H1 (cell line): ENCODE measurements at regions not wholly inside any gene's neighbourhood (a gene's known extent, or its start where the extent isn't known, plus 50 kb on each side); places are given as distances from the start of the nearest gene placed in this dataset.

Source experiments
- CTCF ChIA-PET: fragments of 300-600 bp; sonication (Branson Sonifier 250); formaldehyde crosslinking; loops from one replicate; lab custom pipeline; 2021; ENCODE audit not compliant: partially characterized antibody; lab: Charles Lee
- POLR2A ChIA-PET: fragments of 300-600 bp; sonication (Branson Sonifier 250); formaldehyde crosslinking; loops from one replicate; lab custom pipeline; 2021; ENCODE audit warnings: inconsistent platforms; ENCODE audit not compliant: partially characterized antibody; lab: Charles Lee
- DNase-seq, 2 experiments: peaks; one replicate each; pipeline versions ENCODE4 v3.0.0 to v3.0.0-alpha.2; 2010 to 2022; ENCODE audit warnings: low spot score in 2 of 2, low read depth in 1 of 2, mixed read lengths in 1 of 2
- FAIRE-seq: peaks from 2 replicates; lab custom pipeline; 2011; peaks lifted over from hg19 to GRCh38; lab: Jason Lieb, UNC
- H2AFZ ChIP-seq: 2 replicates; pipeline ENCODE4 v1.8.1; 2012; ENCODE audit warnings: low read length, inconsistent platforms
- H2AK5ac ChIP-seq: 2 replicates; pipeline ENCODE4 v1.6.1; 2013; ENCODE audit warnings: low read depth, low read length
- H2BK120ac ChIP-seq: replicated peaks from 2 replicates; pipeline ENCODE3; 2013; ENCODE audit warnings: low read depth, low read length, inconsistent platforms
- H2BK12ac ChIP-seq: 2 replicates; pipeline ENCODE4 v1.6.1; 2013; ENCODE audit warnings: low read depth, low read length
- H2BK15ac ChIP-seq: 2 replicates; pipeline ENCODE4 v1.6.1; 2013; ENCODE audit warnings: low read length
- H2BK20ac ChIP-seq: 2 replicates; pipeline ENCODE4 v1.6.1; 2013; ENCODE audit warnings: low read length
- H2BK5ac ChIP-seq: 2 replicates; pipeline ENCODE4 v1.6.1; 2013; ENCODE audit warnings: low read depth, low read length
- H3K14ac ChIP-seq: 2 replicates; pipeline ENCODE4 v1.6.1; 2013; ENCODE audit warnings: inconsistent platforms; ENCODE audit not compliant: insufficient read length
- H3K18ac ChIP-seq: 2 replicates; pipeline ENCODE4 v1.6.1; 2013; ENCODE audit warnings: low read length; ENCODE audit errors: extremely low read depth
- H3K23ac ChIP-seq: 2 replicates; pipeline ENCODE4 v1.6.1; 2013; ENCODE audit warnings: inconsistent platforms; ENCODE audit not compliant: insufficient read length
- H3K23me2 ChIP-seq: 2 replicates; pipeline ENCODE4 v1.6.1; 2013; ENCODE audit warnings: low read depth, low read length
- H3K27ac ChIP-seq: 2 replicates; pipeline ENCODE4 v1.6.1; 2011; ENCODE audit warnings: low read depth, low read length, inconsistent platforms
- H3K27me3 ChIP-seq, 4 experiments: replicated peaks in 1 of 4; 1 replicate in 1 of 4; 2 replicates in 3 of 4; pipeline versions ENCODE4 v1.6.1 to v1.8.1; 2011 to 2013; ENCODE audit warnings: low read length in 3 of 4, mild to moderate bottlenecking in 3 of 4, inconsistent platforms in 2 of 4, mixed read lengths in 2 of 4, moderate library complexity in 1 of 4; ENCODE audit not compliant: control insufficient read depth in 3 of 4, insufficient read depth in 3 of 4; ENCODE audit errors: extremely low read depth in 1 of 4
- H3K36me3 ChIP-seq, 4 experiments: 2 replicates each; pipeline versions ENCODE4 v1.6.1 to v1.8.1; 2011 to 2013; ENCODE audit warnings: mild to moderate bottlenecking in 4 of 4, low read length in 3 of 4, moderate library complexity in 2 of 4, control low read depth in 1 of 4, inconsistent platforms in 1 of 4; ENCODE audit not compliant: insufficient read depth in 4 of 4, control insufficient read depth in 2 of 4
- H3K4ac ChIP-seq: replicated peaks from 2 replicates; pipeline ENCODE3; 2013; ENCODE audit warnings: low read length, low read depth, mixed read lengths, inconsistent platforms; ENCODE audit not compliant: insufficient read length
- H3K4me1 ChIP-seq, 4 experiments: replicated peaks in 1 of 4; 1 replicate in 1 of 4; 2 replicates in 3 of 4; pipeline versions ENCODE4 v1.6.1 to v1.8.1; 2011 to 2013; ENCODE audit warnings: low read length in 3 of 4, inconsistent platforms in 2 of 4, mixed read lengths in 1 of 4; ENCODE audit not compliant: insufficient read depth in 4 of 4, control insufficient read depth in 3 of 4
- H3K4me2 ChIP-seq, 2 experiments: 2 replicates each; pipeline versions ENCODE4 v1.6.1 to v1.8.1; 2011 to 2013; ENCODE audit warnings: low read depth in 2 of 2, low read length in 2 of 2, control low read depth in 1 of 2, inconsistent platforms in 1 of 2, mild to moderate bottlenecking in 1 of 2; ENCODE audit not compliant: insufficient read depth in 1 of 2
- H3K4me3 ChIP-seq, 4 experiments: fragments of 200-600, 300-600 bp in 1 of 4; sonication (generic), shearing (Covaris generic), sonication (Bioruptor Twin) in 1 of 4; 2 replicates each; pipeline versions ENCODE4 v1.5.1 to v1.8.1; 2011 to 2016; ENCODE audit warnings: low read length in 4 of 4, low read depth in 3 of 4, control low read depth in 2 of 4, inconsistent platforms in 2 of 4, mild to moderate bottlenecking in 2 of 4, mixed read lengths in 1 of 4, moderate library complexity in 1 of 4; ENCODE audit not compliant: insufficient read depth in 2 of 4; ENCODE audit errors: extremely low read depth in 1 of 4
- H3K56ac ChIP-seq: replicated peaks from 2 replicates; pipeline ENCODE3; 2013; ENCODE audit warnings: low read depth, mild to moderate bottlenecking, mixed read lengths, low read length, inconsistent platforms; ENCODE audit not compliant: insufficient read length
- H3K79me1 ChIP-seq: 2 replicates; pipeline ENCODE4 v1.6.1; 2013; ENCODE audit warnings: low read depth, low read length, control low read depth
- H3K79me2 ChIP-seq, 2 experiments: 2 replicates each; pipeline versions ENCODE4 v1.6.1 to v1.8.1; 2012 to 2013; ENCODE audit warnings: low read length in 2 of 2, mild to moderate bottlenecking in 2 of 2, inconsistent platforms in 1 of 2; ENCODE audit not compliant: insufficient read depth in 2 of 2, control insufficient read depth in 1 of 2
- H3K9ac ChIP-seq, 4 experiments: replicated peaks in 1 of 4; 1 replicate in 1 of 4; 2 replicates in 3 of 4; pipeline versions ENCODE4 v1.6.1 to v1.8.1; 2011 to 2013; ENCODE audit warnings: low read depth in 3 of 4, low read length in 3 of 4, control low read depth in 2 of 4, mild to moderate bottlenecking in 2 of 4, moderate library complexity in 2 of 4, inconsistent platforms in 1 of 4; ENCODE audit errors: extremely low read depth in 1 of 4
- H3K9me3 ChIP-seq, 2 experiments: 2 replicates each; pipeline versions ENCODE4 v1.6.1 to v1.8.1; 2012 to 2013; ENCODE audit warnings: mild to moderate bottlenecking in 2 of 2, moderate library complexity in 2 of 2, control low read depth in 1 of 2, inconsistent platforms in 1 of 2, low read depth in 1 of 2, low read length in 1 of 2, mixed read lengths in 1 of 2; ENCODE audit not compliant: insufficient read depth in 2 of 2
- H4K20me1 ChIP-seq, 2 experiments: replicated peaks in 1 of 2; 2 replicates each; pipeline versions ENCODE3 to v1.8.1; 2011 to 2013; ENCODE audit warnings: inconsistent platforms in 2 of 2, low read length in 2 of 2, mild to moderate bottlenecking in 1 of 2; ENCODE audit not compliant: insufficient read depth in 2 of 2, control insufficient read depth in 1 of 2
- H4K5ac ChIP-seq: 2 replicates; pipeline ENCODE4 v1.6.1; 2013; ENCODE audit warnings: low read length, low read depth, mixed read lengths, inconsistent platforms; ENCODE audit not compliant: insufficient read length
- H4K8ac ChIP-seq: 2 replicates; pipeline ENCODE4 v1.8.0; 2013; ENCODE audit warnings: mild to moderate bottlenecking, moderate library complexity, low read length, inconsistent platforms; ENCODE audit not compliant: insufficient read depth; ENCODE audit errors: extremely low read depth
- H4K91ac ChIP-seq: replicated peaks from 2 replicates; pipeline ENCODE3; 2013; ENCODE audit warnings: low read length, mixed read lengths, inconsistent platforms; ENCODE audit not compliant: insufficient read length
- CBX5 ChIP-seq: fragments of 300-800, 300-1000 bp; sonication (generic); IDR thresholded peaks from 2 replicates; pipeline ENCODE4 v1.7.1; 2016; ENCODE audit warnings: antibody characterized with exemption, low read length, low read depth
- GTF2F1 ChIP-seq: IDR thresholded peaks from 2 replicates; pipeline ENCODE4 v1.6.1; 2012; ENCODE audit warnings: low read depth, low read length, improper control_type of control experiment, borderline replicate concordance
- KDM4A ChIP-seq: IDR thresholded peaks from one replicate; pipeline ENCODE4 v1.7.1; 2012; ENCODE audit warnings: low read depth, mild to moderate bottlenecking, moderate library complexity, low read length, inconsistent platforms; ENCODE audit not compliant: severe bottlenecking
- PHF8 ChIP-seq: fragments of 200-600 bp; sonication (generic); conservative IDR thresholded peaks from 2 replicates; pipeline ENCODE4 v1.7.1; 2012; ENCODE audit warnings: low read depth, mild to moderate bottlenecking, inconsistent platforms, low read length, moderate library complexity
- POLR2AphosphoS5 ChIP-seq: IDR thresholded peaks from 2 replicates; pipeline ENCODE4 v1.6.1; 2011; ENCODE audit warnings: low read depth, low read length
- RNF2 ChIP-seq: fragments of 200-900, 300-1000 bp; sonication (generic); IDR thresholded peaks from 2 replicates; pipeline ENCODE4 v1.7.1; 2016; ENCODE audit warnings: borderline replicate concordance, low read depth, mild to moderate bottlenecking, antibody characterized with exemption, low read length; ENCODE audit not compliant: poor library complexity, severe bottlenecking; ENCODE audit errors: missing control alignments
- YY1 ChIP-seq: IDR thresholded peaks from 2 replicates; pipeline ENCODE4 v1.6.1; 2011; ENCODE audit warnings: low read depth, mild to moderate bottlenecking, low read length

DNA sequence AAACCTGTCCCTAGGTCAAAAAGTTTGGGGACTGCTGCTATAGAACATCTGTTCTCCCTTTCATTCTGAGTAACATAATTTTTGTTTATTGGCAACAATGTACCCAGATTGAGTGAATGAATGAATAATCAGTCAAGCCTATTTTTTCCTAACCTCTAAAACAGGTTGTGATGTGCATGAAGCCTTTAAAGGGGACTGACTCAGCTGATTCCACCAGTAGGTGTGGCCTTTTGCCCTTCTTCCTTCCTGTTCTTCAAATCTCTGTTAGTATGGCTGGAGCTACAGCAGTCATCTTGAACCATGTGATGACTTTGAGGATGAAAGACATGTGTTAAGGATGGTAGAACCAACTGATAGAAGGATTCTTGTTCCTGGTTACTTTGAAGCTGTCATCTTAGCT, 476.1 kb downstream of the NUF2 start:
- CTCF ChIA-PET = interaction anchor here (1.9 kb wide), 1 partner anchor 11 kb away, joined by 5 read pairs; no protein-coding TSS in a partner anchor

More for the DNA sequence above, 476.1 kb downstream of the NUF2 start:
- no peak overlapping the region for H3K9ac ChIP-seq
- H3K4me1 ChIP-seq = peaks cover 0 to 9% (median 0%) of the 10 kb centered on the region in 4 experiments; a peak in 1 of 7 replicates
- H3K36me3 ChIP-seq = 0 out of 8 replicates have a peak, but pooled peaks cover 0 to 5% (median 0%) of the 10 kb centered on the region in 4 experiments
- H2BK5ac ChIP-seq = no peak overlapping the region
- DNase-seq (no peak), FAIRE-seq (no peak)
- H3K23ac ChIP-seq = no peak overlapping the region
- H3K23me2 ChIP-seq = no peaks in the 10 kb centered on the region
- H2AFZ ChIP-seq = no peak overlapping the region
- no peaks in the 10 kb centered on the region for H3K27me3 ChIP-seq
- H3K9me3 ChIP-seq = peaks cover 3 to 10% of the 10 kb centered on the region in 2 experiments; a peak in 3 of 4 replicates
- H4K5ac ChIP-seq = no peak overlapping the region
- H3K14ac ChIP-seq = no peak overlapping the region
- H4K91ac ChIP-seq = no peak overlapping the region
- H3K79me2 ChIP-seq = no peaks in the 10 kb centered on the region
- no peak overlapping the region for H2BK12ac ChIP-seq
- no peak overlapping the region for H4K8ac ChIP-seq
- H3K79me1 ChIP-seq = no peaks in the 10 kb centered on the region
- POLR2A ChIA-PET = no interaction called here
- H2BK120ac ChIP-seq = no peak overlapping the region
- H3K27ac ChIP-seq = no peak overlapping the region
- no peak overlapping the region for H3K56ac ChIP-seq
- no peak overlapping the region for H3K18ac ChIP-seq
- no peak overlapping the region for H2BK15ac ChIP-seq
- TF ChIP-seq CBX5 (no peak), POLR2AphosphoS5 (no peak), KDM4A (no peak), GTF2F1 (no peak), YY1 (no peak), RNF2 (no peak), PHF8 (no peak)
- H2AK5ac ChIP-seq = no peak overlapping the region
- no peak overlapping the region for H3K4ac ChIP-seq
- no peak overlapping the region for H3K4me3 ChIP-seq
- no peak overlapping the region for H3K4me2 ChIP-seq
- no peaks in the 10 kb centered on the region for H4K20me1 ChIP-seq
- H2BK20ac ChIP-seq = no peak overlapping the region
